Ureter (tissue), 1 donor: ENCODE measurements at regions not wholly inside any gene's neighbourhood (a gene's known extent, or its start where the extent isn't known, plus 50 kb on each side); places are given as distances from the start of the nearest gene placed in this dataset.
"Not testable (repeated sequence)": the region's sequence is repeated elsewhere in the genome, so short reads cannot be mapped to it uniquely, and the experiment has no call there.

Experiments used
- DNase-seq: peaks from one replicate; pipeline ENCODE4 v3.0.0-alpha.2; 2020; ENCODE audit warnings: low spot score
- donor health status: DM: yes; HTN: yes; CAD: no.

GRCh38 chr18:52063923-52064322 is 276.1 kb upstream of the DCC start:
- no peak for DNase-seq

GRCh38 chr18:52069201-52069600 is 270.8 kb upstream of the DCC start:
- DNase-seq, result no peak

- no peak for DNase-seq
These were observed 269.7 kb upstream of the DCC start for GRCh38 chr18:52070291-52070756.

GRCh38 chr18:52077251-52077983 is 262.6 kb upstream of the DCC start:
- DNase-seq, result no peak

- no peak for DNase-seq
These were observed 257.8 kb upstream of the DCC start for GRCh38 chr18:52082246-52082645.

- no peak for DNase-seq
These were observed 252.9 kb upstream of the DCC start for GRCh38 chr18:52087140-52087539.

- no peak for DNase-seq
These were observed 250.0 kb upstream of the DCC start for GRCh38 chr18:52090005-52090404.

- no peak for DNase-seq
These were observed 246.8 kb upstream of the DCC start for GRCh38 chr18:52093171-52093570.

GRCh38 chr18:52118684-52119083 is 221.3 kb upstream of the DCC start:
- no peak for DNase-seq

- no peak for DNase-seq
These were observed 209.2 kb upstream of the DCC start for GRCh38 chr18:52130624-52131301.

- DNase-seq, result no peak
These were observed 208.2 kb upstream of the DCC start for GRCh38 chr18:52131845-52132244.

- no peak for DNase-seq
These were observed 203.5 kb upstream of the DCC start for GRCh38 chr18:52136532-52136931.

GRCh38 chr18:52140986-52141385 is 199.0 kb upstream of the DCC start:
- DNase-seq, result no peak

GRCh38 chr18:52150050-52150449 is 189.9 kb upstream of the DCC start:
- no peak for DNase-seq

GRCh38 chr18:52152036-52152435 is 188.0 kb upstream of the DCC start:
- no peak for DNase-seq

GRCh38 chr18:52156166-52156565 is 183.8 kb upstream of the DCC start:
- no peak for DNase-seq

- no peak for DNase-seq
These were observed 179.4 kb upstream of the DCC start for GRCh38 chr18:52160636-52161035.

GRCh38 chr18:52163478-52163877 is 176.5 kb upstream of the DCC start:
- no peak for DNase-seq

GRCh38 chr18:52168131-52168530 is 171.9 kb upstream of the DCC start:
- not testable (repeated sequence) for DNase-seq

- no peak for DNase-seq
These were observed 165.8 kb upstream of the DCC start for GRCh38 chr18:52174220-52174619.

GRCh38 chr18:52175406-52175805 is 164.6 kb upstream of the DCC start:
- no peak for DNase-seq

- DNase-seq, result no peak
These were observed 156.9 kb upstream of the DCC start for GRCh38 chr18:52183107-52183506.

- DNase-seq, result no peak
These were observed 149.8 kb upstream of the DCC start for GRCh38 chr18:52190195-52190594.
